HCT116 (cell line): ENCODE measurements at regions not wholly inside any gene's neighbourhood (a gene's known extent, or its start where the extent isn't known, plus 50 kb on each side); places are given as distances from the start of the nearest gene placed in this dataset.

Experiments used
- ATAC-seq: fragments of 200-7000 bp; cut with Tn5 transposase; 2 replicates; pipeline ENCODE4 v1.9.1; 2020; ENCODE audit warnings: mild to moderate bottlenecking, moderate library complexity
- BruUV-seq: library from RNA; stranded (reverse); fragments of 400-500 nt; replicated peaks from 2 replicates; lab custom pipeline; 2021; lab: Mats Ljungman, UMichigan
- CTCF ChIA-PET: fragments of 300-600 bp; sonication (Branson Sonifier 250); formaldehyde crosslinking; loops from one replicate; lab custom pipeline; 2021; ENCODE audit warnings: antibody characterized with exemption; lab: Charles Lee
- POLR2A ChIA-PET: fragments of 300-600, 350-600 bp; sonication (Branson Sonifier 250); formaldehyde crosslinking; loops from one replicate; lab custom pipeline; 2021; ENCODE audit warnings: antibody characterized with exemption; lab: Charles Lee
- RAD21 ChIA-PET, 2 experiments: fragments of 300-600 bp; sonication (Branson Sonifier 250); formaldehyde crosslinking; loops; one replicate each; lab custom pipeline; 2023; ENCODE audit warnings: low total read pairs in 2 of 2; ENCODE audit not compliant: uncharacterized antibody in 2 of 2, unreplicated experiment in 2 of 2, low non-redundant PET in 1 of 2; lab: Charles Lee
- DNase-seq: peaks from one replicate; pipeline ENCODE4 v3.0.0-alpha.2; 2010; ENCODE audit warnings: low read depth, low spot score
- H2AFZ ChIP-seq: fragments of 200-600 bp; shearing (Covaris generic), sonication (generic); 2 replicates; pipeline ENCODE4 v1.6.1; 2017; ENCODE audit warnings: low read depth, mixed run types, mixed read lengths, antibody characterized with exemption, low read length; ENCODE audit not compliant: poor library complexity, severe bottlenecking
- H3K27ac ChIP-seq: 2 replicates; pipeline ENCODE4 v1.5.1; 2012; ENCODE audit warnings: low read depth, low read length
- H3K27me3 ChIP-seq: fragments of 200-600 bp; sonication (generic); 2 replicates; pipeline ENCODE4 v1.6.1; 2016; ENCODE audit warnings: mixed run types, low read length, mixed read lengths; ENCODE audit not compliant: insufficient read depth
- H3K36me3 ChIP-seq, 2 experiments: fragments of 200-500 bp in 1 of 2; fragments of 200-600 bp in 1 of 2; sonication (Bioruptor generic) in 1 of 2; sonication (generic) in 1 of 2; 2 replicates each; pipeline versions ENCODE4 v1.5.1 to v1.6.1; 2014 to 2016; ENCODE audit warnings: low read length in 2 of 2, inconsistent platforms in 1 of 2, mixed read lengths in 1 of 2, mixed run types in 1 of 2; ENCODE audit not compliant: insufficient read depth in 2 of 2, control insufficient read depth in 1 of 2
- H3K4me1 ChIP-seq, 2 experiments: fragments of 200-600 bp in 1 of 2; sonication (generic) in 1 of 2; 2 replicates each; pipeline versions ENCODE4 v1.5.1 to v1.6.1; 2012 to 2017; ENCODE audit warnings: low read length in 2 of 2, inconsistent platforms in 1 of 2, mild to moderate bottlenecking in 1 of 2, mixed read lengths in 1 of 2, mixed run types in 1 of 2, moderate library complexity in 1 of 2; ENCODE audit not compliant: insufficient read depth in 2 of 2, control insufficient read depth in 1 of 2
- H3K4me2 ChIP-seq: fragments of 200-600 bp; sonication (generic); 2 replicates; pipeline ENCODE4 v1.6.1; 2017; ENCODE audit warnings: mixed run types, low read length, mixed read lengths
- H3K4me3 ChIP-seq, 2 experiments: fragments of 200-600 bp in 1 of 2; sonication (generic) in 1 of 2; replicated peaks in 1 of 2; 2 replicates each; pipeline ENCODE4 v1.5.1; 2011 to 2016; ENCODE audit warnings: low read length in 2 of 2, control low read depth in 1 of 2, low read depth in 1 of 2, mild to moderate bottlenecking in 1 of 2, mixed read lengths in 1 of 2, mixed run types in 1 of 2
- H3K79me2 ChIP-seq: fragments of 200-600 bp; sonication (generic); 2 replicates; pipeline ENCODE4 v1.6.1; 2017; ENCODE audit warnings: mild to moderate bottlenecking, mixed run types, low read length, moderate library complexity, mixed read lengths; ENCODE audit not compliant: insufficient read depth
- H3K9ac ChIP-seq: fragments of 200-600 bp; sonication (generic); 2 replicates; pipeline ENCODE4 v1.6.1; 2016; ENCODE audit warnings: low read length, mixed read lengths
- H3K9me2 ChIP-seq: fragments of 200-600 bp; sonication (generic), shearing (Covaris generic); 2 replicates; pipeline ENCODE4 v1.6.1; 2017; ENCODE audit warnings: mixed run types, mild to moderate bottlenecking, moderate library complexity; ENCODE audit not compliant: insufficient read depth
- H3K9me3 ChIP-seq, 2 experiments: fragments of 200-500 bp in 1 of 2; fragments of 200-600 bp in 1 of 2; sonication (Bioruptor generic) in 1 of 2; sonication (generic) in 1 of 2; 2 replicates each; pipeline ENCODE4 v1.6.1; 2014 to 2017; ENCODE audit warnings: low read length in 2 of 2, mixed read lengths in 2 of 2, inconsistent platforms in 1 of 2, low read depth in 1 of 2, mild to moderate bottlenecking in 1 of 2, mixed run types in 1 of 2, moderate library complexity in 1 of 2; ENCODE audit not compliant: control insufficient read depth in 1 of 2, insufficient read depth in 1 of 2
- H4K20me1 ChIP-seq: fragments of 200-600 bp; sonication (generic), shearing (Covaris generic); 2 replicates; pipeline ENCODE4 v1.6.1; 2017; ENCODE audit warnings: mixed run types, mild to moderate bottlenecking, moderate library complexity; ENCODE audit not compliant: insufficient read depth
- CTCF ChIP-seq, 3 experiments: fragments of 200-600 bp in 1 of 3; sonication (generic) in 1 of 3; IDR thresholded peaks in 2 of 3; conservative IDR thresholded peaks in 1 of 3; 2 replicates each; pipeline ENCODE4 v1.5.1; 2012 to 2017; ENCODE audit warnings: low read depth in 2 of 3, low read length in 2 of 3, antibody characterized with exemption in 1 of 3, borderline replicate concordance in 1 of 3, control low read depth in 1 of 3, mild to moderate bottlenecking in 1 of 3, mixed read lengths in 1 of 3, mixed run types in 1 of 3, moderate library complexity in 1 of 3; ENCODE audit not compliant: insufficient read depth in 1 of 3
- ELF1 ChIP-seq: IDR thresholded peaks from 2 replicates; pipeline ENCODE4 v1.6.1; 2012; ENCODE audit warnings: low read depth, borderline replicate concordance
- EZH2 ChIP-seq: fragments of 200-600 bp; sonication (generic); IDR thresholded peaks from 2 replicates; pipeline ENCODE4 v1.6.1; 2017; ENCODE audit warnings: antibody characterized with exemption, mixed run types
- FOSL1 ChIP-seq: IDR thresholded peaks from 2 replicates; pipeline ENCODE4 v1.6.1; 2012; ENCODE audit warnings: low read depth
- MAX ChIP-seq: IDR thresholded peaks from 2 replicates; pipeline ENCODE4 v1.6.1; 2012
- POLR2A ChIP-seq: IDR thresholded peaks from 2 replicates; pipeline ENCODE4 v1.7.0; 2011; ENCODE audit warnings: borderline replicate concordance; ENCODE audit not compliant: insufficient read depth, insufficient read length; ENCODE audit errors: extremely low read depth
- RAD21 ChIP-seq: IDR thresholded peaks from 2 replicates; pipeline ENCODE4 v1.6.1; 2012; ENCODE audit warnings: low read depth, mild to moderate bottlenecking
- REST ChIP-seq: IDR thresholded peaks from 2 replicates; pipeline ENCODE4 v1.6.1; 2012; ENCODE audit warnings: low read depth
- SP1 ChIP-seq: IDR thresholded peaks from 2 replicates; pipeline ENCODE4 v1.6.1; 2012; ENCODE audit warnings: low read depth
- TCF7L2 ChIP-seq: IDR thresholded peaks from 2 replicates; pipeline ENCODE4 v1.7.0; 2011; ENCODE audit warnings: borderline replicate concordance, inconsistent platforms; ENCODE audit not compliant: insufficient read depth, insufficient read length; ENCODE audit errors: extremely low read depth
- YY1 ChIP-seq: IDR thresholded peaks from 2 replicates; pipeline ENCODE4 v1.6.1; 2011; ENCODE audit warnings: low read length, low read depth, moderate library complexity, mild to moderate bottlenecking; ENCODE audit not compliant: insufficient replicate concordance; ENCODE audit errors: extremely low read depth
- ZBTB33 ChIP-seq: IDR thresholded peaks from 2 replicates; pipeline ENCODE4 v1.6.1; 2011; ENCODE audit warnings: mild to moderate bottlenecking, low read length, moderate library complexity; ENCODE audit not compliant: insufficient replicate concordance; ENCODE audit errors: extremely low read depth
- ZFX ChIP-seq: fragments of 450-650 bp; IDR thresholded peaks from 2 replicates; pipeline ENCODE4 v1.6.1; 2017
- ZNF274 ChIP-seq: fragments of 200-500 bp; sonication (Bioruptor generic); IDR thresholded peaks from 2 replicates; pipeline ENCODE4 v1.6.1; 2014; ENCODE audit warnings: mild to moderate bottlenecking, low read depth, low read length, inconsistent platforms
- intact Hi-C: fragments of 100-400 bp; cut with micrococcal nuclease; formaldehyde crosslinking; loops from 2 replicates; pipeline ENCODE4 v1.10.0; 2022

GRCh38 chr6:139758209-139758611 is 383.8 kb upstream of the CITED2 start:
- H3K9ac ChIP-seq = no peak overlapping the region
- no peaks in the 10 kb centered on the region for H3K27me3 ChIP-seq
- H2AFZ ChIP-seq = no peak overlapping the region
- TF ChIP-seq ELF1 (no peak), RAD21 (no peak), ZFX (no peak), YY1 (no peak), REST (no peak), POLR2A (no peak), ZBTB33 (no peak), CTCF (IDR thresholded peaks at IDR 0.05 in 2 of 3, conservative IDR thresholded peaks at IDR 0.05 in 1 of 3; ENCODE audit: borderline replicate concordance in 1 of 3, insufficient read depth in 1 of 3, low read depth in 2 of 3, low read length in 2 of 3) (no peak), MAX (no peak), SP1 (no peak), ZNF274 (no peak), TCF7L2 (no peak), EZH2 (no peak), FOSL1 (no peak)
- no peaks in the 10 kb centered on the region for H3K79me2 ChIP-seq
- ATAC-seq = no peak
- no peaks in the 10 kb centered on the region for H4K20me1 ChIP-seq
- H3K4me3 ChIP-seq = no peak overlapping the region
- no peak for DNase-seq
- intact Hi-C loops = no loop called here
- no peak overlapping the region for H3K4me2 ChIP-seq
- CTCF ChIA-PET = no interaction called here
- H3K27ac ChIP-seq = no peak overlapping the region
- BruUV-seq = no TSS peak
- H3K4me1 ChIP-seq = peaks cover 0 to 9% of the 10 kb centered on the region in 2 experiments; a peak in 2 of 4 replicates
- RAD21 ChIA-PET = no interaction called here
- H3K9me2 ChIP-seq = no peaks in the 10 kb centered on the region
- H3K9me3 ChIP-seq = no peaks in the 10 kb centered on the region
- no peaks in the 10 kb centered on the region for H3K36me3 ChIP-seq
- POLR2A ChIA-PET = no interaction called here
